ENCODE measurements at regions not wholly inside any gene's neighbourhood (a gene's known extent, or its start where the extent isn't known, plus 50 kb on each side); places are given as distances from the start of the nearest gene placed in this dataset.

DNA sequence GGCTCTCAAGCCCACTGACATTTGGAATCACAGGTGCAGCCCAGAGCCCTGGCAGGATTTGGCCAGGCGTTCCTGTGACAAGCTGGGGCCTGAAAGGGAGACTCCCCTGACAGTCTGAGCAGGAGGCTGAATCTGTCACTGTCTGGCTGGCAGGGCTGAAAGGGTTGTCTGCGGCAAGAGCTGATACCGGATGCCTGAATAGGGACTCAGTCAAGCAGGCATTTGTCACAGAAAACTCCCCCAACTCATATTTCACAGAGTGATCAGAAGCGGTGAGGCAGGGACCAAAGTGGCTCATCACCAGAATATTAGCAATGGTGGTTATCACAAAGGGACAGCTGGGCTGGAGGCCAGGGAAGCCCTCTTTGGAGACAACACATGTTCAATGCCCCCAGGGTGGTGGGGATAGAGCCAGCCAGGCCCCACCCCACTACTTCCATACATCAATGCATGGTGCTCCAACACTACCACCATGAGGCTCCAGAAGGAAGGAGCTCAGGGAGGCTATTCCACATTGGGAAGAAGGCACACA is 295.5 kb downstream of the DTWD2 start:
- no peak for DNase-seq (ENCODE audit: low spot score in 2 of 2)

DNA sequence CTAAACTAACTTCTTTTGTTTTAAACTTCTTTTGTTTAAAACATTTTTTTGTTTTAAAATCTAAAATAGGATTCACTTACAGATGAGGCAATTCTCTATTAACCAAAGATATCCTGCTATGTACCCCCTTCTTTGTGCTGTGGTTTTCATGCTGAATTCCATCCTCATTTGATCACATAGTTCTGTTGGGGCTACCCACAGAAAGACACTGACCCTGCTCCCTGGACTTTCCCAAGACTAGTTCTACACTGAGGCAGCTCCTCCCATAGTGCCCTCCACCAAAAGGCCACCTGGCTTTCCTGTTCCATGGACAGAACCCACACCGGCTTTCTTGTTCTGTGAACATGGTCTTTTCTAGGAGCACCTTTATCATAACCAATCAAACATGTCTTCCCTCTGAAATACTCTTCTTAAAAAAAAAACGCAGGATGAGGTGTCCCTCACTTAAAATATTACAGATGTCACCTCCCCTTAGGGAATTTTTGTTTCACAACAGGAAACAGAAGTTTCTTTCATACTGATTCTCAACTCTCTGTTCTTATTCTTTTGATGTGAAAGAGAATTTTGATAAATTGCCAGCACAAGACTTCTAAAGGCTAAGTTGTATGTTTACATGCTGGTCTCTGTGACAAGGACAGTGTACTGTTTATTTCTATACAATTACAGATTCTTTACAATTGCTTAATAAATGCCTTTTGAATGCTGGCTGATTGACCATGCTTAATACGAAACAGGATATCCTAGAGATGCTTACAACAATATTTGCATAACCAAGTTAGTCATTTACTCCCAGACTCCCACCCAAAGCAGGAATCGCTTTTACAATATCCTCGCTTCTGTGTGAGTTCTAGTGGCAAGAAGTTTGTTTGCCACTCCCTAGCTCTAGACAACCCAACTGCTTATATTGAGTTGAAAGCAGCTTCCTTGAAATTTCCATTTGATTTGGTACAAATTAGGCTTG is 300.4 kb downstream of the DTWD2 start:
- Histone ChIP-seq H3K4me1 (no peaks in the 10 kb centered on the region), H3K27ac (no peak overlapping the region), H3K36me3 (no peaks in the 10 kb centered on the region), H3K4me3 (no peak overlapping the region), H3K9me3 (no peaks in the 10 kb centered on the region), H3K27me3 (no peaks in the 10 kb centered on the region)
- TF ChIP-seq POLR2AphosphoS5 (IDR thresholded peaks at IDR 0.05) (no peak), POLR2A (IDR thresholded peaks at IDR 0.05) (no peak), EP300 (IDR thresholded peaks at IDR 0.05) (no peak)
- TF ChIP-seq, protein P1, sequence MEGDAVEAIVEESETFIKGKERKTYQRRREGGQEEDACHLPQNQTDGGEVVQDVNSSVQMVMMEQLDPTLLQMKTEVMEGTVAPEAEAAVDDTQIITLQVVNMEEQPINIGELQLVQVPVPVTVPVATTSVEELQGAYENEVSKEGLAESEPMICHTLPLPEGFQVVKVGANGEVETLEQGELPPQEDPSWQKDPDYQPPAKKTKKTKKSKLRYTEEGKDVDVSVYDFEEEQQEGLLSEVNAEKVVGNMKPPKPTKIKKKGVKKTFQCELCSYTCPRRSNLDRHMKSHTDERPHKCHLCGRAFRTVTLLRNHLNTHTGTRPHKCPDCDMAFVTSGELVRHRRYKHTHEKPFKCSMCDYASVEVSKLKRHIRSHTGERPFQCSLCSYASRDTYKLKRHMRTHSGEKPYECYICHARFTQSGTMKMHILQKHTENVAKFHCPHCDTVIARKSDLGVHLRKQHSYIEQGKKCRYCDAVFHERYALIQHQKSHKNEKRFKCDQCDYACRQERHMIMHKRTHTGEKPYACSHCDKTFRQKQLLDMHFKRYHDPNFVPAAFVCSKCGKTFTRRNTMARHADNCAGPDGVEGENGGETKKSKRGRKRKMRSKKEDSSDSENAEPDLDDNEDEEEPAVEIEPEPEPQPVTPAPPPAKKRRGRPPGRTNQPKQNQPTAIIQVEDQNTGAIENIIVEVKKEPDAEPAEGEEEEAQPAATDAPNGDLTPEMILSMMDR (IDR thresholded peaks at IDR 0.05) = no peak
- 58% methylated on average over 5 of the region's 5 CpGs for WGBS
- no peak for DNase-seq (ENCODE audit: low spot score in 2 of 2)

More for the DNA sequence above, 295.5 kb downstream of the DTWD2 start:
- Histone ChIP-seq H3K4me3 (no peak overlapping the region), H3K4me1 (peaks cover 5% of the 10 kb centered on the region), H3K27me3 (no peaks in the 10 kb centered on the region), H3K36me3 (no peaks in the 10 kb centered on the region), H3K9me3 (no peaks in the 10 kb centered on the region), H3K27ac (no peak overlapping the region)
- TF ChIP-seq, protein P1 (IDR thresholded peaks at IDR 0.05) = no peak
- TF ChIP-seq POLR2A (IDR thresholded peaks at IDR 0.05) = no peak
- TF ChIP-seq POLR2AphosphoS5 (IDR thresholded peaks at IDR 0.05) = no peak
- no peak for TF ChIP-seq EP300 (IDR thresholded peaks at IDR 0.05)
- 37% methylated on average over 3 of the region's 4 CpGs for whole genome bisulfite sequencing

DNA sequence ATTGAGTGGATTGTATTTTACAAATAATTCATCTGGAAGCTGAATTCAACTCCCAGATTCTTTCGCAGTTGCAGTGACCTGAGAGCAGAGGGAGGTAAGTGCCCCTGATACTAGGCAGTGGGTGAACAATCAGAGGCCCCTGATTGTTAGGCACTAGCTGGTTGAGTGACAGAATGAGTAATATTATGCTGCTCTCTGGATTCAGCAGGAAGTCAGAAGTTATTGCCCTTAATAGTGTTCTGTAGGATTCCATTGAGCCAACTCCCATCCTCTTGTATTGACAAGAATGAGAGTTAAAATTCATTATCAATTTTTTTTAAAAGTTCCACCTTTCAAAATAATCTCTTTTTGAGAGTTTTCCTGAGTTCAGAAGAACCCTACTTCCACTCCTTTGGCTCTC is 301.2 kb downstream of the DTWD2 start:
- H3K36me3 ChIP-seq = no peaks in the 10 kb centered on the region
- WGBS = 100% methylated on average over 1 of the region's 1 CpG
- no peak overlapping the region for H3K27ac ChIP-seq
- H3K4me1 ChIP-seq = no peaks in the 10 kb centered on the region
- no peak overlapping the region for H3K4me3 ChIP-seq
- TF ChIP-seq EP300 (IDR thresholded peaks at IDR 0.05) = no peak
- TF ChIP-seq, protein P1 (IDR thresholded peaks at IDR 0.05) = no peak
- TF ChIP-seq POLR2A (IDR thresholded peaks at IDR 0.05) = no peak
- no peak for TF ChIP-seq POLR2AphosphoS5 (IDR thresholded peaks at IDR 0.05)
- H3K9me3 ChIP-seq = no peaks in the 10 kb centered on the region
- H3K27me3 ChIP-seq = no peaks in the 10 kb centered on the region
- DNase-seq (ENCODE audit: low spot score in 2 of 2) = no peak

DNA sequence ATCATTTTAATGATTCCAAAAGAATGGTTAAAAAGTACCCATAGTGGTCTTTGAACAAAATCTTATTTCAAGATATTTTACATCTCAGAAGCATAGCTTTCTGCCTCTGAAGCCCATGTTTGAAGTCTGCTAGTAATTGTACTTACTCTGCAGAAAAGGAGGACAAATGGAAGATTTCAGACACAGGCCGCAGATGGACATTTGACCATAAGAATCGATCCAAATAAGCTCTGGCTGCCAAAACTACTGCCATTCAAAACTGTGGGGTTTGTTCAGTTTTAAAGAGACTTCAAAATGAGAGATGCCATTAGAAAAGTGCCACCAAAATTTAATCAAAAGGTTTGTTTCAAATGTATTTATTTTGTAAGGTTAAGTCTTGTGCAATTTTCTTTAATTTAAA is 306.7 kb downstream of the DTWD2 start:
- Histone ChIP-seq H3K9me3 (no peaks in the 10 kb centered on the region), H3K4me3 (no peak overlapping the region), H3K27ac (no peak overlapping the region), H3K4me1 (no peaks in the 10 kb centered on the region), H3K27me3 (no peaks in the 10 kb centered on the region), H3K36me3 (no peaks in the 10 kb centered on the region)
- WGBS = 92% methylated on average over 2 of the region's 2 CpGs
- no peak for DNase-seq (ENCODE audit: low spot score in 2 of 2)
- TF ChIP-seq, protein P1 (IDR thresholded peaks at IDR 0.05) = no peak
- TF ChIP-seq EP300 (IDR thresholded peaks at IDR 0.05) (no peak), POLR2A (IDR thresholded peaks at IDR 0.05) (no peak), POLR2AphosphoS5 (IDR thresholded peaks at IDR 0.05) (no peak)

DNA sequence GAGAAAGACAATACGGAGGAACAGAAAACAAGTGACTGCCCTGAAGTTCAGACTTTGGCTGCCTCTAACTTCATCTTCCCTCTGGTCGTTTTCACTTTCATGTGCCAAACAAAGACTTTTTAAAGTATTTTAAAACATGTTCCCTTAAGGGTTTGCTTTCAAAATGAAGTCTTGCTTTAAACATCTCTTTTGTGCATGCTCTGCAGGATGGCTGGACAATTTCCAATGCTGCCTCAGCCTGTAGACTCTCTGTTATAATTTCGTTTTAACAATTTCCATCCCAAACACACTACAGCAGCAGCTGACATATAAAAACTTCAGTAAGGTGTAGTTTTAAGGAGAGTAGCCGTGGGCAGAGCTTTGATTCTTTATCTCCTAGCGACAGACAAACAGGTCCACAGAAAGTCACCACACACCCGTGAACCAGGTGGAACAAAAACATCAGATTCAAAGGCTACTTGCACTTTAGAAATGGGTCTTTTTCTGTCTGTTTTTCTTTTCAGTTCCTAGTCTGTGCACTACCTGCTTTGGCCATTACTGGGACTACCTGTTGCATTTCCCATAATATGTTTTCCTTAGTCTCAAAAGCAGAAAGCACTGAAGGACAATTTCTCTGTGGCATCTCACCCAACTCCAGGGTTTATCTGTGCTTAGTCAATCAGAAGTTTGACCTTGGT is 308.9 kb downstream of the DTWD2 start:
- Histone ChIP-seq H3K27ac (no peak overlapping the region), H3K4me1 (no peaks in the 10 kb centered on the region)
- DNase-seq (ENCODE audit: low spot score in 2 of 2) = no peak

More for the DNA sequence above, 308.9 kb downstream of the DTWD2 start:
- Histone ChIP-seq H3K9me3 (no peaks in the 10 kb centered on the region), H3K27me3 (no peaks in the 10 kb centered on the region), H3K36me3 (no peaks in the 10 kb centered on the region), H3K4me3 (no peak overlapping the region)
- TF ChIP-seq POLR2A (IDR thresholded peaks at IDR 0.05) (no peak), POLR2AphosphoS5 (IDR thresholded peaks at IDR 0.05) (no peak), EP300 (IDR thresholded peaks at IDR 0.05) (no peak)
- TF ChIP-seq, protein P1 (IDR thresholded peaks at IDR 0.05) = no peak
- 32% methylated on average over 6 of the region's 6 CpGs for WGBS
